ENCODE measurements at regions not wholly inside any gene's neighbourhood (a gene's known extent, or its start where the extent isn't known, plus 50 kb on each side); places are given as distances from the start of the nearest gene placed in this dataset.

DNA sequence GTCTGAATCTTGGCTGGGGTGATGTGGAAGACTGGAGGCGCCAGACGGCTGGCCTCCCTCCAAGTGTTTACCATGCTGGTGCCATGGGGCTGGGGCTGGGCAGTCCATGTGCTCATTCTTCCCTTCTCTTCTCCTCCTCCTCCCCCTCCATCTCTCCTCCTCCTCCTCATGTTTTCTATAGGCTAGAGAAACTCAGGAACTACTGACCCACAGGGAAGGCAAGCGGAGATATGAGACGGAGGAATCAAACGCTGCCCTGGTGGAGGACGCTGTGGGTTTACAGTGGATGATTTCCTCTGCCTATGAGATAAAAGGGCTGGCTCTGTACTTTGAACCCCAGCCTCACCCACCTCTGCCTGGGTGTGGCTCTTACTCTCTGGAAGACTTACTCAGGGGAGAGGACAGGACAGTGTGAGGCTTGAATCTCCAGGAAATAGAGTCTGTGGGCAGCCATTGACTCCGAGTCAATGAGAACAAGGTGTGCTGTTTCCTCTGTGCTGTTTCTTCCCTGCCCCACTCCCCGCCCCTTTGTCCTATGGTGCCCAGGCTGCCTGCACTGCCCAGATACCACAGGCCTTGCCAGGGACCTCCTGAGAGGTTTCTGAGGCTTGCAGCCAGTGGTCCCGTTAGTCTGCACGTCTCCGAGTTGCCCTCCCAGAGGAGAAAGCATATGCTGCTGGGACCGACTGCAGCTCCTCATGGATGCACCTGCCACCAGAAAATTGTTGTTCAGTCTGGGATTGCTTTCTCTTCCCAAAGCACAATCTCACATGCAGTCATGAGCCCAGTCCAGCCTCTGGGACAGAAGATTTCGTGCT lies 132.6 kb upstream of the ARHGAP5 start (continued):
- TF ChIP-seq MXI1 (IDR thresholded peaks at IDR 0.05; ENCODE audit: borderline replicate concordance, low read depth, low read length), result no peak

DNA sequence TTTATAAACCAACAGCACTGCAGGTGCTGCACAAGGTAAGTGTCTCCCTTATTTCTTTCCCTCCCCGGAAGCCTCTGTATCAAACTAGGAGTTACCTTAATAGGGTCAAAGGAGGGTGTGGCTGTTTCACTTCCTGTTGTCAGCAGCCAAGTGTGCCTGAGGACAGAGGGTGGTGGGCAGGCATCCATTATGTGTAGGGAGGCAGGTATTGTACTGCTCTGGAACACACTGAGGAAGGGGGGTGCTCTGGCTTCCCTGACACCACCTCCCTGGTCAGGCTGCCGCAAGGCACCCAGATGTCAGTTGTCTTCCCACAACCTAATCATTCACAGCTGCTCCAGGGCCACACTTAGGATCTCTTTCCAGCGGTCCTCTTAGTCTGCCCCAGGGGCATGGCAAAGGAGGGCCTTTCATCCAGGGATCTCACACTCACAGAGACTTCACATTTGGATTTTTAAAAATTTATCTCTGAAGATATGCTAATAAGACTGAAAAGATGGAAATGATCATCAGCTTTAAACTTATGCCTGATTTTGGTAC lies 132.0 kb upstream of the ARHGAP5 start:
- Histone ChIP-seq H3K4me3 (ENCODE audit: insufficient read depth, low read depth, low read length) (no peak overlapping the region), H3K79me1 (ENCODE audit: low read depth in 1 of 2, low read length in 2 of 2) (no peaks in the 10 kb centered on the region), H2BK120ac (ENCODE audit: low read depth, low read length) (no peak overlapping the region), H3K27me3 (ENCODE audit: control insufficient read depth, insufficient read depth, low read length) (peaks cover 7% of the 10 kb centered on the region), H3K56ac (ENCODE audit: extremely low read depth, insufficient read depth, low read length) (no peak overlapping the region), H3K18ac (ENCODE audit: low read depth, low read length) (no peak overlapping the region), H2BK15ac (ENCODE audit: low read depth, low read length) (no peak overlapping the region), H4K8ac (ENCODE audit: low read depth in 2 of 2, low read length in 2 of 2) (no peak overlapping the region), H2AFZ (replicated peaks; ENCODE audit: low read length, poor library complexity) (no peak overlapping the region), H3K9ac (ENCODE audit: low read depth, low read length) (no peak overlapping the region), H3K27ac (ENCODE audit: insufficient read depth, low read length) (no peak overlapping the region), H3K36me3 (ENCODE audit: control insufficient read depth, insufficient read depth, low read length) (no peaks in the 10 kb centered on the region), H3K23ac (ENCODE audit: low read depth, low read length) (no peak overlapping the region), H4K20me1 (ENCODE audit: insufficient read depth, low read length) (no peaks in the 10 kb centered on the region), H2BK20ac (ENCODE audit: low read depth, low read length) (no peak overlapping the region), H4K5ac (ENCODE audit: low read depth, low read length) (no peak overlapping the region), H3K9me3 (ENCODE audit: control insufficient read depth, insufficient read depth, low read length) (no peaks in the 10 kb centered on the region), H3K4me2 (ENCODE audit: low read depth, low read length) (no peak overlapping the region), H3K4me1 (ENCODE audit: control insufficient read depth, insufficient read depth, low read length) (0 out of 2 replicates have a peak, but pooled peaks cover 3% of the 10 kb centered on the region), H2AK5ac (ENCODE audit: low read depth, low read length) (no peak overlapping the region; the same call in 1 of the 2 replicates), H3K4ac (ENCODE audit: low read depth, low read length) (no peak overlapping the region), H3K14ac (replicated peaks; ENCODE audit: low read depth, low read length) (no peak overlapping the region), H3K9me1 (ENCODE audit: insufficient read depth, low read length) (0 out of 2 replicates have a peak, but pooled peaks cover 4% of the 10 kb centered on the region), H4K91ac (ENCODE audit: insufficient read depth, low read depth, low read length) (no peak overlapping the region), H2BK5ac (ENCODE audit: low read depth, low read length, poor library complexity, severe bottlenecking) (no peak overlapping the region), H2AK9ac (replicated peaks; ENCODE audit: low read depth, low read length, poor library complexity) (no peak overlapping the region)
- ATAC-seq (ENCODE audit: low read depth) (no peak), DNase-seq (no peak)
- ChIA-PET CTCF (no interaction called here), POLR2A (ENCODE audit: unreplicated experiment) (no interaction called here)
- intact Hi-C loops (cut with micrococcal nuclease) (loop anchor here (5.0 kb wide), 1 partner anchor 307 kb away; no protein-coding TSS in a partner anchor), in situ Hi-C loops (cut with MboI; ENCODE audit: low sequenced_read_pairs) (loop anchor here (25.0 kb wide), 1 partner anchor 292 kb away; no protein-coding TSS in a partner anchor), dilution Hi-C loops (cut with HindIII; ENCODE audit: low sequenced_read_pairs, unreplicated experiment) (no loop called here)
- no CpG with 5 or more reads among the region's 3 CpGs for WGBS, 2 experiments (ENCODE audit: extremely low coverage in 2 of 2, insufficient read length in 1 of 2)
- no TSS peak for BruUV-seq (replicated peaks)
- TF ChIP-seq RFX5 (IDR thresholded peaks at IDR 0.05; ENCODE audit: low read depth, low read length) (no peak), MAZ (IDR thresholded peaks at IDR 0.05; ENCODE audit: borderline replicate concordance, low read depth, low read length) (no peak), SMC3 (IDR thresholded peaks at IDR 0.05; ENCODE audit: low read depth, low read length) (no peak), CEBPB (IDR thresholded peaks at IDR 0.05; ENCODE audit: low read depth, low read length) (no peak), ELK1 (IDR thresholded peaks at IDR 0.05; ENCODE audit: borderline replicate concordance, low read depth, low read length) (no peak), RAD21 (IDR thresholded peaks at IDR 0.05; ENCODE audit: low read length) (no peak), MAFK (IDR thresholded peaks at IDR 0.05; ENCODE audit: low read depth, low read length) (no peak), FOS (IDR thresholded peaks at IDR 0.05; ENCODE audit: low read depth, low read length) (no peak), BHLHE40 (IDR thresholded peaks at IDR 0.05; ENCODE audit: low read depth, low read length) (no peak), MXI1 (IDR thresholded peaks at IDR 0.05; ENCODE audit: borderline replicate concordance, low read depth, low read length) (no peak), RCOR1 (IDR thresholded peaks at IDR 0.05; ENCODE audit: insufficient replicate concordance, low read length) (no peak), CHD1 (IDR thresholded peaks at IDR 0.05; ENCODE audit: low read depth, low read length) (no peak)
- TF ChIP-seq, protein P1, sequence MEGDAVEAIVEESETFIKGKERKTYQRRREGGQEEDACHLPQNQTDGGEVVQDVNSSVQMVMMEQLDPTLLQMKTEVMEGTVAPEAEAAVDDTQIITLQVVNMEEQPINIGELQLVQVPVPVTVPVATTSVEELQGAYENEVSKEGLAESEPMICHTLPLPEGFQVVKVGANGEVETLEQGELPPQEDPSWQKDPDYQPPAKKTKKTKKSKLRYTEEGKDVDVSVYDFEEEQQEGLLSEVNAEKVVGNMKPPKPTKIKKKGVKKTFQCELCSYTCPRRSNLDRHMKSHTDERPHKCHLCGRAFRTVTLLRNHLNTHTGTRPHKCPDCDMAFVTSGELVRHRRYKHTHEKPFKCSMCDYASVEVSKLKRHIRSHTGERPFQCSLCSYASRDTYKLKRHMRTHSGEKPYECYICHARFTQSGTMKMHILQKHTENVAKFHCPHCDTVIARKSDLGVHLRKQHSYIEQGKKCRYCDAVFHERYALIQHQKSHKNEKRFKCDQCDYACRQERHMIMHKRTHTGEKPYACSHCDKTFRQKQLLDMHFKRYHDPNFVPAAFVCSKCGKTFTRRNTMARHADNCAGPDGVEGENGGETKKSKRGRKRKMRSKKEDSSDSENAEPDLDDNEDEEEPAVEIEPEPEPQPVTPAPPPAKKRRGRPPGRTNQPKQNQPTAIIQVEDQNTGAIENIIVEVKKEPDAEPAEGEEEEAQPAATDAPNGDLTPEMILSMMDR (conservative IDR thresholded peaks at IDR 0.05; ENCODE audit: low read depth, low read length), result no peak
